IMR-90 (cell line): ENCODE measurements at regions not wholly inside any gene's neighbourhood (a gene's known extent, or its start where the extent isn't known, plus 50 kb on each side); places are given as distances from the start of the nearest gene placed in this dataset.

Source experiments
- CEBPB ChIP-seq: IDR thresholded peaks from 2 replicates; pipeline ENCODE4 v1.6.1; 2012; ENCODE audit warnings: low read depth, low read length, improper control_type of control experiment
- MAFK ChIP-seq: IDR thresholded peaks from 2 replicates; pipeline ENCODE4 v1.6.1; 2012; ENCODE audit warnings: low read depth, low read length, improper control_type of control experiment
- POLR2A ChIP-seq: IDR thresholded peaks from 2 replicates; pipeline ENCODE4 v1.6.1; 2012; ENCODE audit warnings: mild to moderate bottlenecking, low read depth, low read length
- SMC3 ChIP-seq: fragments of 150-350 bp; IDR thresholded peaks from 2 replicates; pipeline ENCODE4 v1.6.1; 2016; ENCODE audit warnings: low read depth, mild to moderate bottlenecking, antibody characterized with exemption, low read length, moderate library complexity
- TF ChIP-seq, protein P1 (sequence below): conservative IDR thresholded peaks from 2 replicates; pipeline ENCODE4 v1.5.1; 2012; ENCODE audit warnings: mild to moderate bottlenecking, low read depth, low read length, improper control_type of control experiment

DNA sequence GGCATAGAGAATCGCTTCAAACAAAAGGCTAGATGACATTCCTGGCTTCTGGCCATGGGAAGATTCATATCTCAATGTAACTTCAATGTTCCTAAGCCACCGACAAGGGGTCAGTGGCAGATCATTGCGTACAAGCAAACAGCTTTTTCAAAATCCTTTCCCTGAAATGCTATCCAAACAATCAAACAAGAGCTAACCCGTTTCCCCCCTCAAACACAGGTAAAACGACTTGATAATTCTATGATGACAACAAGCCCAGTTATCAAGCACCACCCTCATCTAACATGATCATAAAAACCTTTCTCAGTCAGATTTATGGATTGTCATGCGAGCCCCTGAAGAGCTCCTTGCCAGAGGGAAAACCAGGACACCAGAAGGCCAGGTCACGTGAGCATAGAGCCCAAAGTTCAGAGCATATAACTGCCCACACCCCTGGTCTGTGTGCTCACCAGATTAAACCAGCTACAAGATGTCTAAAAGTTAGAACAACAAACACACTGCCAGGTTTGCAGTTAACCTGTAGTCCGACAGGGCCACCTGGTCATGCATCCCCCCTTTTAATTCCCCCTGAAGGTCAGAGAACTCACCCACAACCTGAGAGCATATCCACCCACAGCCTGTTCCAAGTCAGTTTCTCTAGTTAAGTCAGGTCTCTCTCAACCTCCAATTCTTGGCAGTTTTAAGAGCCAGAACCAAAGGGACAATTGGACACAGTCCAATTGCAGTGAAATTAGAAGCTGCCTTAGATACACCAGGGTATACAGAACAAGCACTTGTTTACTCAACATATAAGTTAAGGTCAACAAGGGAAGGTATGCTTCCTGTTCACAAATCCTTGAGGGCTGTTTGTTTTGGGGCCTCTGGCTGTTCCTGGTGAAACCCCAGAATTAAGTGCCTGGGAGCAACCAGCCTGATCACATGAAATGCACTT lies 248.1 kb upstream of the PPARGC1A start:
- TF ChIP-seq, protein P1, sequence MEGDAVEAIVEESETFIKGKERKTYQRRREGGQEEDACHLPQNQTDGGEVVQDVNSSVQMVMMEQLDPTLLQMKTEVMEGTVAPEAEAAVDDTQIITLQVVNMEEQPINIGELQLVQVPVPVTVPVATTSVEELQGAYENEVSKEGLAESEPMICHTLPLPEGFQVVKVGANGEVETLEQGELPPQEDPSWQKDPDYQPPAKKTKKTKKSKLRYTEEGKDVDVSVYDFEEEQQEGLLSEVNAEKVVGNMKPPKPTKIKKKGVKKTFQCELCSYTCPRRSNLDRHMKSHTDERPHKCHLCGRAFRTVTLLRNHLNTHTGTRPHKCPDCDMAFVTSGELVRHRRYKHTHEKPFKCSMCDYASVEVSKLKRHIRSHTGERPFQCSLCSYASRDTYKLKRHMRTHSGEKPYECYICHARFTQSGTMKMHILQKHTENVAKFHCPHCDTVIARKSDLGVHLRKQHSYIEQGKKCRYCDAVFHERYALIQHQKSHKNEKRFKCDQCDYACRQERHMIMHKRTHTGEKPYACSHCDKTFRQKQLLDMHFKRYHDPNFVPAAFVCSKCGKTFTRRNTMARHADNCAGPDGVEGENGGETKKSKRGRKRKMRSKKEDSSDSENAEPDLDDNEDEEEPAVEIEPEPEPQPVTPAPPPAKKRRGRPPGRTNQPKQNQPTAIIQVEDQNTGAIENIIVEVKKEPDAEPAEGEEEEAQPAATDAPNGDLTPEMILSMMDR: no peak
- TF ChIP-seq POLR2A (no peak), CEBPB (no peak), MAFK (no peak), SMC3 (no peak)
